GM12874 (cell line): ENCODE measurements at regions not wholly inside any gene's neighbourhood (a gene's known extent, or its start where the extent isn't known, plus 50 kb on each side); places are given as distances from the start of the nearest gene placed in this dataset.

ENCODE experiments used
- TF ChIP-seq, protein P1 (sequence below): IDR thresholded peaks from 2 replicates; pipeline ENCODE4 v1.5.1; 2011; ENCODE audit warnings: low read depth, mild to moderate bottlenecking, control low read depth, low read length, moderate library complexity; ENCODE audit not compliant: insufficient read depth

- TF ChIP-seq, protein P1, sequence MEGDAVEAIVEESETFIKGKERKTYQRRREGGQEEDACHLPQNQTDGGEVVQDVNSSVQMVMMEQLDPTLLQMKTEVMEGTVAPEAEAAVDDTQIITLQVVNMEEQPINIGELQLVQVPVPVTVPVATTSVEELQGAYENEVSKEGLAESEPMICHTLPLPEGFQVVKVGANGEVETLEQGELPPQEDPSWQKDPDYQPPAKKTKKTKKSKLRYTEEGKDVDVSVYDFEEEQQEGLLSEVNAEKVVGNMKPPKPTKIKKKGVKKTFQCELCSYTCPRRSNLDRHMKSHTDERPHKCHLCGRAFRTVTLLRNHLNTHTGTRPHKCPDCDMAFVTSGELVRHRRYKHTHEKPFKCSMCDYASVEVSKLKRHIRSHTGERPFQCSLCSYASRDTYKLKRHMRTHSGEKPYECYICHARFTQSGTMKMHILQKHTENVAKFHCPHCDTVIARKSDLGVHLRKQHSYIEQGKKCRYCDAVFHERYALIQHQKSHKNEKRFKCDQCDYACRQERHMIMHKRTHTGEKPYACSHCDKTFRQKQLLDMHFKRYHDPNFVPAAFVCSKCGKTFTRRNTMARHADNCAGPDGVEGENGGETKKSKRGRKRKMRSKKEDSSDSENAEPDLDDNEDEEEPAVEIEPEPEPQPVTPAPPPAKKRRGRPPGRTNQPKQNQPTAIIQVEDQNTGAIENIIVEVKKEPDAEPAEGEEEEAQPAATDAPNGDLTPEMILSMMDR, result no peak
Observed at GRCh38 chr1:208557723-208558094, 313.5 kb upstream of the PLXNA2 start.

DNA sequence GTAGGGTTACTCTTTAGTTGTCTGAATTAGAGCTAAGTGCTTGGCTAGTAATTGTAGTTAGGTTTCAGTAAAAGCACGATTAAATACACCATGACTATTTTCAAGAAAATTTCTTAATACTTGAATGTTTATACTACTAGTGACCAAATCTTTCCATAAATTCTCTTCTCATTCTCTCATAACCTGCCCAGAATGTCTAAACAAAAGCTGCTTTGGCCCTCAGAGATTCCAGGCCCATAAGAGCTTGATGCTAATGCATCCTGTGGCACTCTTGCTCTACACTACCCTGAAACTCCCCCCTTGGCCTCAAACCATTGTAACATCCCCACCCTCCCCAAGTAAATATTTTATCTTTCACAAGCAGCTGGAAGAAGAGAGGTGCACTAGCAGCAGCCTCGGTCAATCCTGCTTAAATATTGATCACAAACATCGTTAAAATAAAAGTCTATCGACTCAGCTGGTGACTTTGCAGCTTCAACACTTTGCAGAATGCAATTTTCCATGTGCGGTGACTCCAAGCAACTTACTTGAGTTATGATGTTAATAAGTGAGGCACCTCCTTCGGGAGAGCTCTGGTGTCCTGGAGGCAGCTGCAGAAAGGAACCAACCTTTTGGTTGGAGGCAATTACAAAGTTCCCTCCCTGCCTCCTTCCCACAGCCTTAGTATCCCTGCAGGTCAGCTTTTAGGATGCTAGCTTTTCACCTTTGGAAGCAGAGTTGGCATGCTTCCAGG lies 315.6 kb upstream of the PLXNA2 start:
- TF ChIP-seq, protein P1, result no peak

DNA sequence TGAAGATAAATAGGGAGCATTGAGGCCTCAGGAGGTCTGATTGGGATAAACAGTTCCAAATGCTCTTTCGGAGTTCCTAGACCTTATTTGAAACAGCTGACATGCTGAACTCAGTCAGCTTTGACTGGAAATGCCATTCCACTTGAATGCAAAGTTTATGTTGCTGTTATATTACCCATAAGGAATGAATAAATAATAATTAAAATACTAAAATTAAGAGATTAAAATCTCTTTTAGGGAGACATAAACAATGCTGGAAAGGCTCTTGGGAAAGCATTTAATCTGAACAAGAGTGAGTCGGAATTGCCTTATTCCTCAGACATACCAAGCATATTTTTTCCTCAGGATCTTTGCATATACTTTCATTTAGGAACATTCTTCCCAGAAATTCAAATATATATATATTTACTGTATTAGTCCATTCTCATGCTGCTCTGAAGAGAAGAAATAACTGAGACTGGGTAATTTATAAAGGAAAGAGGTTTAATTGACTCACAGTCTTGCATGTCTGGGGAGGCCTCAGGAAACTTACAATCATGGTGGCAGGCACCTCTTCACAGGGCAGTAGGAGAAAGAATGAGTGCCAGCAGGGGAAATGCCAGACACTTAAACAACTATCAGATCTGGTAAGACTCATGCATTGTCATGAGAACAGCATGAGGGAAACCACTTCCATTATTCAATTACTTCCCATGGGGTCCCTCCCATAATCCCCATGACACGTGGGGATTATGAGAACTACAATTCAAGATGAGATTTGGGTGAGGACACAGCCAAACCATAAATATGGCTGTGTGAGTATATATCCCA lies 318.2 kb upstream of the PLXNA2 start:
- TF ChIP-seq, protein P1, result no peak

DNA sequence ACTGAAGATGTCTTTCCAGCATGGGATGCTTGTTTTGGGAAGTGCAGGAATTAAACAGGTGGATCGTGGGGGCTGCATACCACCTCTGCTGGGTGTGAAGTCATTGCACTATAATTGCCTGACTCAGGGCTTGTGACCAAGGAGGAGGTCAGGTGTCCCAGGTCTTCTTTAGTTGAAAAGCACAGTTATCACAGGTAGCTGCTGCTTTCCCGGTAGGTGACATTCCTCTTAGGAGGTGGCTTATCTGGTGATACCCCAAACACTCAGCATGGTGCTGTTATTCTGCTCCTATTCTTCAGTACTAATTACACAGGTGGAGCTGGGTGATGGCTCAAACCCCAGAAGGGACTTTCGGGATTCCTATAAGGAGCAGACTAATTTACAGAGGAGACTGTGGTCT lies 320.3 kb upstream of the PLXNA2 start:
- TF ChIP-seq, protein P1, result no peak

DNA sequence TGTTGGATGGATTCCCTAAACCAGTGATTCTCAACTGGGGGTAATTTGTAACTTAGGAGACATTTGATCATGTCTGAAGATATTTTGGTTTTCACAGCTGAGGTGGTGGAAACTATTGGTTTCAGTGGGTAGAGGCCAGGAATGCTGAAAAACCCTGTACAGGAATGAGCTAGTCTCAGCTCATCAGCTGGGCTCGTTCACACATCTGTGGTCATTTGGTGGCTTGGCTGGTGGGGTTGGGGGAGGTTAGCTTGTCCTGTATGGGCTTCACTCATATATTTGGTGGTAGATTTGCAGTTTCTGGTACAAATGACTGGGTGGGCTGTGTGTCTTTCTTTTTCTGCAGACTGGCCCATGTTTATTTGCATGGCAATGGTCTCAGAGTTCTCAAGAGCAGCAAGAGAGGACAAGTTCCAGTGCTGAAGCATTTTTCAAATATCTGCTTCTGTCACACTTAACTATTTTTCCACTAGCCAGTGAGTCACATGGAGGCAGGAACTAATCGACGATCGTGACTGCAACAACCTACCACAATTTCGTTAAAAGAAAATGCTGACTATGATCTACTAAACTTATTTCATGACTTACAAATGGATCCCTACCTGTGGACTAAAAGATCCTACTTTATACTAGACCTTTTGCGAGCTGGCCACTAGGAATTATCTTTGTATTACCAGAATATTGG lies 321.7 kb upstream of the PLXNA2 start:
- TF ChIP-seq, protein P1, result no peak

DNA sequence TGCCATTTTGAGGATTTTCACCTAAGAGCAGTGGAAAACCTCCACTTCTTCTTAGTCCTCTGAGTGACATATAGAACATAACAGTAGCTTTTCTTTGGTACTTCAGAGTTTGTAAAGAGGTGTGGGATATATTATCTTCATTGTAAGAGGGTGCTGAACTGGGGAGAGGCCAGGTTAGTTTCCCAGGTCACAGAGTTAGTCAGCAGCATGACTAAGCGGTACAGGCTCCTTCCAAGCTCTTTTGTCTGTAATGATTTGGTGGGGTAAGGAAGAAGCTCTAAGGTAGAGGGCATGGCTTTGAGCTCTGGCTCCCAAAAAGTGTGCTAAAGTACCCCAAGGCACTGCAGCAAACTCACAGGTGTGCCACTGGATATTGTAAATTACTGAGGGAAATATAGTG lies 325.0 kb upstream of the PLXNA2 start:
- TF ChIP-seq, protein P1, result no peak

DNA sequence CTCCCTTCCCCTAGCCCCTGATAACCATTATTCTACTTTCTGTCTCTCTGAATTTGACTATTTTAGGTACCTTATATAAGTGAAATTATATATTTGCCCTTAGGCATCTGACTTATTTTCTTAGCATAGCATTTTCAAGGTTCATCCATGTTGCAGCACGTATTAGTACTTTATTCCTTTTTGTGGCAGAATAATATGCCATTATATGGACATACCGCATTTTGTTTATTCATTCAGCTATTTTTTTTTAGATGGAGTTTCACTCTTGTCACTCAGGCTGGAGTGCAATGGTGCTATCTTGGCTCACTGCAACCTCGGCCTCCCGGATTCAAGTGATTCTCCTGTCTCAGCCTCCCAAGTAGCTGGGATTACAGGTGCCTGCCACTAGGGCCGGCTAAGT lies 326.2 kb upstream of the PLXNA2 start:
- TF ChIP-seq, protein P1, result no peak
